ENCODE measurements at regions not wholly inside any gene's neighbourhood (a gene's known extent, or its start where the extent isn't known, plus 50 kb on each side); places are given as distances from the start of the nearest gene placed in this dataset.

DNA sequence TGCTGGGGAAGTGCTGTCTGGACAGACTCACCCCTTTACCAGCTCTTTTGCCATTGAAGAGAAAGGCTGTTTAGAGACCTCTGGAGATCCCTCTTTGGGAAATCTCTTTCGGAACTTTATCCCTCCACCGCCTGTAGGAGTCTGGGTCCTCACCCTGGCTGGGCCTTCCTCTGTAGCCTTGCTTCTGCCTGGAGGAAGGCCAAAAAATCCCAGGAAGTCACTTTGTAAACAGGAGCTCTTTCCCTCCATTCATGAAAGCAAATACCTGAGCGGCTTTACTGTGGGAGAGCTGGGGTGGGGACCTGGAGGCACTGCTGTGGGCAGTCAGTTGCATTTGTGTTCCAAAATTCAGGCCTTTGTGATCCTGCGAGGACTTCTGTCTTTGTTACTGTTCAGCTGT lies 126.2 kb downstream of the KLF6 start:
- TF ChIP-seq, protein P1, sequence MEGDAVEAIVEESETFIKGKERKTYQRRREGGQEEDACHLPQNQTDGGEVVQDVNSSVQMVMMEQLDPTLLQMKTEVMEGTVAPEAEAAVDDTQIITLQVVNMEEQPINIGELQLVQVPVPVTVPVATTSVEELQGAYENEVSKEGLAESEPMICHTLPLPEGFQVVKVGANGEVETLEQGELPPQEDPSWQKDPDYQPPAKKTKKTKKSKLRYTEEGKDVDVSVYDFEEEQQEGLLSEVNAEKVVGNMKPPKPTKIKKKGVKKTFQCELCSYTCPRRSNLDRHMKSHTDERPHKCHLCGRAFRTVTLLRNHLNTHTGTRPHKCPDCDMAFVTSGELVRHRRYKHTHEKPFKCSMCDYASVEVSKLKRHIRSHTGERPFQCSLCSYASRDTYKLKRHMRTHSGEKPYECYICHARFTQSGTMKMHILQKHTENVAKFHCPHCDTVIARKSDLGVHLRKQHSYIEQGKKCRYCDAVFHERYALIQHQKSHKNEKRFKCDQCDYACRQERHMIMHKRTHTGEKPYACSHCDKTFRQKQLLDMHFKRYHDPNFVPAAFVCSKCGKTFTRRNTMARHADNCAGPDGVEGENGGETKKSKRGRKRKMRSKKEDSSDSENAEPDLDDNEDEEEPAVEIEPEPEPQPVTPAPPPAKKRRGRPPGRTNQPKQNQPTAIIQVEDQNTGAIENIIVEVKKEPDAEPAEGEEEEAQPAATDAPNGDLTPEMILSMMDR (IDR thresholded peaks at IDR 0.05) = no peak
- TF ChIP-seq GATA2 (CRISPR knock-in tag; IDR thresholded peaks at IDR 0.05) (no peak), EP300 (IDR thresholded peaks at IDR 0.05; ENCODE audit: borderline replicate concordance in 1 of 2, low read depth in 1 of 2, low read length in 1 of 2) (no peak), ELF1 (IDR thresholded peaks at IDR 0.05) (no peak), TCF12 (IDR thresholded peaks at IDR 0.05) (no peak), RFX5 (IDR thresholded peaks at IDR 0.05; ENCODE audit: low read length) (no peak)
- TF ChIP-seq, protein P2, sequence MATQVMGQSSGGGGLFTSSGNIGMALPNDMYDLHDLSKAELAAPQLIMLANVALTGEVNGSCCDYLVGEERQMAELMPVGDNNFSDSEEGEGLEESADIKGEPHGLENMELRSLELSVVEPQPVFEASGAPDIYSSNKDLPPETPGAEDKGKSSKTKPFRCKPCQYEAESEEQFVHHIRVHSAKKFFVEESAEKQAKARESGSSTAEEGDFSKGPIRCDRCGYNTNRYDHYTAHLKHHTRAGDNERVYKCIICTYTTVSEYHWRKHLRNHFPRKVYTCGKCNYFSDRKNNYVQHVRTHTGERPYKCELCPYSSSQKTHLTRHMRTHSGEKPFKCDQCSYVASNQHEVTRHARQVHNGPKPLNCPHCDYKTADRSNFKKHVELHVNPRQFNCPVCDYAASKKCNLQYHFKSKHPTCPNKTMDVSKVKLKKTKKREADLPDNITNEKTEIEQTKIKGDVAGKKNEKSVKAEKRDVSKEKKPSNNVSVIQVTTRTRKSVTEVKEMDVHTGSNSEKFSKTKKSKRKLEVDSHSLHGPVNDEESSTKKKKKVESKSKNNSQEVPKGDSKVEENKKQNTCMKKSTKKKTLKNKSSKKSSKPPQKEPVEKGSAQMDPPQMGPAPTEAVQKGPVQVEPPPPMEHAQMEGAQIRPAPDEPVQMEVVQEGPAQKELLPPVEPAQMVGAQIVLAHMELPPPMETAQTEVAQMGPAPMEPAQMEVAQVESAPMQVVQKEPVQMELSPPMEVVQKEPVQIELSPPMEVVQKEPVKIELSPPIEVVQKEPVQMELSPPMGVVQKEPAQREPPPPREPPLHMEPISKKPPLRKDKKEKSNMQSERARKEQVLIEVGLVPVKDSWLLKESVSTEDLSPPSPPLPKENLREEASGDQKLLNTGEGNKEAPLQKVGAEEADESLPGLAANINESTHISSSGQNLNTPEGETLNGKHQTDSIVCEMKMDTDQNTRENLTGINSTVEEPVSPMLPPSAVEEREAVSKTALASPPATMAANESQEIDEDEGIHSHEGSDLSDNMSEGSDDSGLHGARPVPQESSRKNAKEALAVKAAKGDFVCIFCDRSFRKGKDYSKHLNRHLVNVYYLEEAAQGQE (IDR thresholded peaks at IDR 0.05; ENCODE audit: low read depth, low read length) = no peak
- TF ChIP-seq, protein P3, sequence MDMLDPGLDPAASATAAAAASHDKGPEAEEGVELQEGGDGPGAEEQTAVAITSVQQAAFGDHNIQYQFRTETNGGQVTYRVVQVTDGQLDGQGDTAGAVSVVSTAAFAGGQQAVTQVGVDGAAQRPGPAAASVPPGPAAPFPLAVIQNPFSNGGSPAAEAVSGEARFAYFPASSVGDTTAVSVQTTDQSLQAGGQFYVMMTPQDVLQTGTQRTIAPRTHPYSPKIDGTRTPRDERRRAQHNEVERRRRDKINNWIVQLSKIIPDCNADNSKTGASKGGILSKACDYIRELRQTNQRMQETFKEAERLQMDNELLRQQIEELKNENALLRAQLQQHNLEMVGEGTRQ (IDR thresholded peaks at IDR 0.05; ENCODE audit: borderline replicate concordance, low read depth, low read length) = no peak

Data from SK-N-SH (cell line).